ENCODE measurements at regions not wholly inside any gene's neighbourhood (a gene's known extent, or its start where the extent isn't known, plus 50 kb on each side); places are given as distances from the start of the nearest gene placed in this dataset.

DNA sequence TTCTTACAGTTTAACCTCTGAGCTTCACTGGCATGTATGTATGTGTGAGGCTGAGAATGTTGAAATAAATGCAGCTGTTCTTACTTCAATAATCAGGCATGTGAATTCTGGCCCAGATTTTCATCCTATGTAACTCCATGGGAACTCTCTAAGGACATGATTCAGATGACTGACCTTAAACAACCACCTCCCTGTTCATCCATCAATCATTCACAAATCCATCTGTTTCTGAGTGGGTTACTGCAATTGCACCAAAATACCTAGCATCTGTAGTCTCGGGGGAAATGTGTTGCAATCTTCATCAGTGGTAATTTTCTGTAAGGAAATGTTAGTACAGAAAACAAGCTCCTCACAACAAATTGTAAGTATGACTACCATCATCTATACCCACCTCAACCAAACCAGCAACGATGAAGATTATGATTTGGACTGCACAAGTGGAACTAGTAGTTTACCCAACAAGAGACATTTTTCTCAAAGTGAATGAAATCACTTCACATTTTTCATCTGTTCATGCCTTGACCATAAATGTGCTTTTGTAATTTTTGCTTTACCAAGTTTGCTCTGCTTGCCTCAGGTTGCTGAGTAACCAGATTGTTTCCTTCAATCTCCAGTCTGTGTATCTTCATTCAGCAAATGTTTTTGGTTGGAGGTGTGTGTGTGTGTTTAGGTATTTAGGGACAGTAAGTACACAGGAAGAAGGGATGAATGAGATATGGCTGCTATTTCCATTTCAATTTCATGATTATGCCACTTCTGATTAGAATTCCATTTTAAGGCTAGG, 65.7 kb upstream of the FZD8 start:
- intact Hi-C loops (cut with DNase I; ENCODE audit: low total_unique reads) (no loop called here), in situ Hi-C loops (cut with MboI; ENCODE audit: low sequenced_read_pairs in 4 of 4) (no loop called here)
- Histone ChIP-seq H3K4me1 (no peaks in the 10 kb centered on the region), H3K4me3 (no peak overlapping the region), H3K36me3 (no peaks in the 10 kb centered on the region), H3K27ac (no peak overlapping the region), H3K9me3 (no peaks in the 10 kb centered on the region), H3K27me3 (no peaks in the 10 kb centered on the region)
- ATAC-seq: no peak
- no peak for TF ChIP-seq POLR2A (IDR thresholded peaks at IDR 0.05)
- TF ChIP-seq, protein P1, sequence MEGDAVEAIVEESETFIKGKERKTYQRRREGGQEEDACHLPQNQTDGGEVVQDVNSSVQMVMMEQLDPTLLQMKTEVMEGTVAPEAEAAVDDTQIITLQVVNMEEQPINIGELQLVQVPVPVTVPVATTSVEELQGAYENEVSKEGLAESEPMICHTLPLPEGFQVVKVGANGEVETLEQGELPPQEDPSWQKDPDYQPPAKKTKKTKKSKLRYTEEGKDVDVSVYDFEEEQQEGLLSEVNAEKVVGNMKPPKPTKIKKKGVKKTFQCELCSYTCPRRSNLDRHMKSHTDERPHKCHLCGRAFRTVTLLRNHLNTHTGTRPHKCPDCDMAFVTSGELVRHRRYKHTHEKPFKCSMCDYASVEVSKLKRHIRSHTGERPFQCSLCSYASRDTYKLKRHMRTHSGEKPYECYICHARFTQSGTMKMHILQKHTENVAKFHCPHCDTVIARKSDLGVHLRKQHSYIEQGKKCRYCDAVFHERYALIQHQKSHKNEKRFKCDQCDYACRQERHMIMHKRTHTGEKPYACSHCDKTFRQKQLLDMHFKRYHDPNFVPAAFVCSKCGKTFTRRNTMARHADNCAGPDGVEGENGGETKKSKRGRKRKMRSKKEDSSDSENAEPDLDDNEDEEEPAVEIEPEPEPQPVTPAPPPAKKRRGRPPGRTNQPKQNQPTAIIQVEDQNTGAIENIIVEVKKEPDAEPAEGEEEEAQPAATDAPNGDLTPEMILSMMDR (IDR thresholded peaks at IDR 0.05 in 4 of 5, conservative IDR thresholded peaks at IDR 0.05 in 1 of 5): no peak
- no peak for DNase-seq

GRCh38 chr10:35706959-35707358, 64.9 kb upstream of the FZD8 start:
- no peaks in the 10 kb centered on the region for H3K9me3 ChIP-seq
- intact Hi-C loops (cut with DNase I; ENCODE audit: low total_unique reads) (no loop called here), in situ Hi-C loops (cut with MboI; ENCODE audit: low sequenced_read_pairs in 4 of 4) (no loop called here)
- DNase-seq (no peak), ATAC-seq (no peak)
- no peak overlapping the region for H3K4me3 ChIP-seq
- H3K27ac ChIP-seq: no peak overlapping the region
- no peaks in the 10 kb centered on the region for H3K4me1 ChIP-seq
- TF ChIP-seq, protein P1 (IDR thresholded peaks at IDR 0.05 in 4 of 5, conservative IDR thresholded peaks at IDR 0.05 in 1 of 5): no peak
- TF ChIP-seq POLR2A (IDR thresholded peaks at IDR 0.05): no peak
- no peaks in the 10 kb centered on the region for H3K27me3 ChIP-seq
- H3K36me3 ChIP-seq: no peaks in the 10 kb centered on the region

- Histone ChIP-seq H3K36me3 (no peaks in the 10 kb centered on the region), H3K4me1 (no peaks in the 10 kb centered on the region), H3K27ac (no peak overlapping the region), H3K4me3 (no peak overlapping the region), H3K9me3 (no peaks in the 10 kb centered on the region), H3K27me3 (no peaks in the 10 kb centered on the region)
- DNase-seq (no peak), ATAC-seq (no peak)
- no peak for TF ChIP-seq POLR2A (IDR thresholded peaks at IDR 0.05)
- TF ChIP-seq, protein P1 (IDR thresholded peaks at IDR 0.05 in 4 of 5, conservative IDR thresholded peaks at IDR 0.05 in 1 of 5): no peak
- in situ Hi-C loops (cut with MboI; ENCODE audit: low sequenced_read_pairs in 4 of 4): no loop called here
- intact Hi-C loops (cut with DNase I; ENCODE audit: low total_unique reads): no loop called here
Observed at GRCh38 chr10:35705671-35706070, 63.6 kb upstream of the FZD8 start.

DNA sequence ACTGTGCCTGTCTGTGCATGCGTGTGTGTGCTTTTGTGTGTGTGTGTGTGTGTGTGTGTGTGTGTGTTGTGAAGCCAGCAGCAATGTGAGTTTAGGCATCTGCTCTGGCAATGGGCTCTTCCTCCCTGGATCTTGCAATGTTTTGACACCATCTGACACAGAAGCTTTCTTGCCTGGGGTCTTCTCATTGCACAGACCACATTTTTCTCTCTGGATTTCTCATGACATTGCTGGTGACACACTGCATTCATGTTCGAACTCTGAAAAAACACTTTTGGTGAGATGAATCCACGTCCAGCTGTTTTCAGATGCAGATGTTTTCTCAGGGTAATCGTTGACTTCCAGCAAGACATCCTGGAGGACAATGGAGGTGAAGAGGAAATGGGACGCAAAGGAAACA, 63.0 kb upstream of the FZD8 start:
- in situ Hi-C loops (cut with MboI; ENCODE audit: low sequenced_read_pairs in 4 of 4): no loop called here
- no peak for TF ChIP-seq POLR2A (IDR thresholded peaks at IDR 0.05)
- TF ChIP-seq, protein P1 (IDR thresholded peaks at IDR 0.05 in 4 of 5, conservative IDR thresholded peaks at IDR 0.05 in 1 of 5): no peak
- Histone ChIP-seq H3K27ac (no peak overlapping the region), H3K9me3 (no peaks in the 10 kb centered on the region), H3K4me1 (no peaks in the 10 kb centered on the region), H3K36me3 (no peaks in the 10 kb centered on the region), H3K27me3 (no peaks in the 10 kb centered on the region), H3K4me3 (no peak overlapping the region)
- DNase-seq (no peak), ATAC-seq (no peak)
- intact Hi-C loops (cut with DNase I; ENCODE audit: low total_unique reads): no loop called here

DNA sequence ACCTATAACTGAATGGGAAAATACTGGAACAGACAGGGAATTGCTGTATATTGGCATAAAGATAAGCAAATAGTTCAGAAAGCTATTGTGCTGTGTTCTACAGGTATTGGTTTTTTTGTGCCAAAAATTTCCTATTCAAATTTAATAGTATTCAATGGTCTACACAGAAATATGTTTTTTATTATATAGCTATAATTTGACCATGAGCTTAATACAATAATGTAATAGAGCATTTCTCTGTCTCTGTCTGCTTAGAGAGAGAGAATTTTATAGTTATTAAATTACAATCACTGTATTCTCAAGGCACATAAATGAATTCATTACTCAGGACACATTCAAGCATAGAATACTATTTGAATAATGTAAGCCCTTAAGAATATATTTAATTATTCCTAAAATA, 62.3 kb upstream of the FZD8 start:
- DNase-seq: no peak
- no peak for ATAC-seq
- Histone ChIP-seq H3K4me3 (no peak overlapping the region), H3K36me3 (no peaks in the 10 kb centered on the region), H3K27me3 (no peaks in the 10 kb centered on the region), H3K27ac (no peak overlapping the region), H3K9me3 (no peaks in the 10 kb centered on the region), H3K4me1 (no peaks in the 10 kb centered on the region)
- in situ Hi-C loops (cut with MboI; ENCODE audit: low sequenced_read_pairs in 4 of 4): no loop called here
- TF ChIP-seq, protein P1 (IDR thresholded peaks at IDR 0.05 in 4 of 5, conservative IDR thresholded peaks at IDR 0.05 in 1 of 5): no peak
- intact Hi-C loops (cut with DNase I; ENCODE audit: low total_unique reads): no loop called here

Measured in gastrocnemius medialis (tissue), 4 donors.